Transverse colon (tissue), 4 donors: ENCODE measurements at regions not wholly inside any gene's neighbourhood (a gene's known extent, or its start where the extent isn't known, plus 50 kb on each side); places are given as distances from the start of the nearest gene placed in this dataset.

Source experiments
- POLR2AphosphoS5 ChIP-seq, 3 donors: sonication (generic); formaldehyde crosslinking; IDR thresholded peaks; one replicate each; pipeline ENCODE4 v1.6.1; 2016; ENCODE audit warnings: antibody characterized with exemption in 3 of 3
- TF ChIP-seq, protein P1 (sequence below), 5 experiments: fragments of 200-600 bp in 3 of 5; fragments of 450-650 bp in 2 of 5; sonication (generic) in 3 of 5; IDR thresholded peaks; 1 replicate in 2 of 5; 2 replicates in 3 of 5; pipeline ENCODE4 v1.5.1; 2016 to 2017; ENCODE audit warnings: antibody characterized with exemption in 5 of 5, inconsistent platforms in 3 of 5, mild to moderate bottlenecking in 2 of 5, moderate library complexity in 1 of 5

DNA sequence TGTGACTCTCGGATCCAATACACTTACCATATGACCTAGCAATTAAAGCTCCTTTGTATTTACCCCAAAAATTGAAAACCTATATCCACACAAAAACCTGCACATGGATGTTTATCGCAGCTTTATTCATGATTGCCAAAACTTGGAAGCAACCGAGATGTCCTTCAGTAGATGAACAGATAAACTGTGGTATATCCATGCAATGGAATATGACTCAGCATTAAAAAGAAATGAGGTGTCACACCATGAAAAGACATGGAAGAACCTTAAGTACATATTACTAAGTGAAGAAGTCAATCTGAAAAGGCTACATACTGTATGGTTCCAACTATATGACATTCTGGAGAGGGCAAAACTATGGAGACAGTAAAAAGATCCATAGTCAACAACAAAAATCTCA lies 82.0 kb upstream of the PHF24 start:
- no peak for TF ChIP-seq POLR2AphosphoS5 (IDR thresholded peaks at IDR 0.05)
- TF ChIP-seq, protein P1, sequence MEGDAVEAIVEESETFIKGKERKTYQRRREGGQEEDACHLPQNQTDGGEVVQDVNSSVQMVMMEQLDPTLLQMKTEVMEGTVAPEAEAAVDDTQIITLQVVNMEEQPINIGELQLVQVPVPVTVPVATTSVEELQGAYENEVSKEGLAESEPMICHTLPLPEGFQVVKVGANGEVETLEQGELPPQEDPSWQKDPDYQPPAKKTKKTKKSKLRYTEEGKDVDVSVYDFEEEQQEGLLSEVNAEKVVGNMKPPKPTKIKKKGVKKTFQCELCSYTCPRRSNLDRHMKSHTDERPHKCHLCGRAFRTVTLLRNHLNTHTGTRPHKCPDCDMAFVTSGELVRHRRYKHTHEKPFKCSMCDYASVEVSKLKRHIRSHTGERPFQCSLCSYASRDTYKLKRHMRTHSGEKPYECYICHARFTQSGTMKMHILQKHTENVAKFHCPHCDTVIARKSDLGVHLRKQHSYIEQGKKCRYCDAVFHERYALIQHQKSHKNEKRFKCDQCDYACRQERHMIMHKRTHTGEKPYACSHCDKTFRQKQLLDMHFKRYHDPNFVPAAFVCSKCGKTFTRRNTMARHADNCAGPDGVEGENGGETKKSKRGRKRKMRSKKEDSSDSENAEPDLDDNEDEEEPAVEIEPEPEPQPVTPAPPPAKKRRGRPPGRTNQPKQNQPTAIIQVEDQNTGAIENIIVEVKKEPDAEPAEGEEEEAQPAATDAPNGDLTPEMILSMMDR (IDR thresholded peaks at IDR 0.05), result no peak
